ENCODE measurements at regions not wholly inside any gene's neighbourhood (a gene's known extent, or its start where the extent isn't known, plus 50 kb on each side); places are given as distances from the start of the nearest gene placed in this dataset.
A peak's percentile ranks its signal among the peaks of the same experiment; 100 is the strongest.

GRCh38 chr17:14553847-14554246 lies 253.0 kb downstream of the HS3ST3B1 start:
- H3K4me2 ChIP-seq (ENCODE audit: low read length) = no peak overlapping the region
- no peaks in the 10 kb centered on the region for H3K27me3 ChIP-seq (ENCODE audit: insufficient read depth, low read length)
- no peaks in the 10 kb centered on the region for H4K20me1 ChIP-seq (ENCODE audit: insufficient read depth, low read length)
- H3K27ac ChIP-seq (ENCODE audit: low read depth, low read length, poor library complexity, severe bottlenecking) = no peak overlapping the region
- no peaks in the 10 kb centered on the region for H3K4me1 ChIP-seq (ENCODE audit: insufficient read depth, low read length, severe bottlenecking)
- H3K9me2 ChIP-seq (ENCODE audit: low read depth, low read length) = no peaks in the 10 kb centered on the region
- H3F3A ChIP-seq (ENCODE audit: insufficient read depth, low read length) = no peaks in the 10 kb centered on the region
- H3K36me3 ChIP-seq (ENCODE audit: insufficient read depth, low read length) = no peaks in the 10 kb centered on the region
- H3K9me3 ChIP-seq (ENCODE audit: low read length) = no peaks in the 10 kb centered on the region
- no peak overlapping the region for H3K4me3 ChIP-seq (ENCODE audit: low read depth, low read length, poor library complexity, severe bottlenecking)
- TF ChIP-seq CTCF (IDR thresholded peaks at IDR 0.05; ENCODE audit: low read length) = peak; percentile 34; the same call in 1 of the 2 replicates
- no peak for TF ChIP-seq EZH2 (IDR thresholded peaks at IDR 0.05; ENCODE audit: borderline replicate concordance, low read length)
- H3K79me2 ChIP-seq (ENCODE audit: insufficient read depth, low read length) = no peaks in the 10 kb centered on the region
- no peak overlapping the region for H3K9ac ChIP-seq (ENCODE audit: low read length)
- H2AFZ ChIP-seq (ENCODE audit: low read length) = no peak overlapping the region

GRCh38 chr17:14552306-14552705 lies 251.4 kb downstream of the HS3ST3B1 start:
- Histone ChIP-seq H3K27ac (ENCODE audit: low read depth, low read length, poor library complexity, severe bottlenecking) (no peak overlapping the region), H4K20me1 (ENCODE audit: insufficient read depth, low read length) (no peaks in the 10 kb centered on the region), H3K79me2 (ENCODE audit: insufficient read depth, low read length) (no peaks in the 10 kb centered on the region), H3F3A (ENCODE audit: insufficient read depth, low read length) (no peaks in the 10 kb centered on the region), H3K9me3 (ENCODE audit: low read length) (no peaks in the 10 kb centered on the region), H3K4me1 (ENCODE audit: insufficient read depth, low read length, severe bottlenecking) (no peaks in the 10 kb centered on the region), H3K4me2 (ENCODE audit: low read length) (no peak overlapping the region), H2AFZ (ENCODE audit: low read length) (no peak overlapping the region), H3K9ac (ENCODE audit: low read length) (no peak overlapping the region), H3K9me2 (ENCODE audit: low read depth, low read length) (no peaks in the 10 kb centered on the region), H3K36me3 (ENCODE audit: insufficient read depth, low read length) (no peaks in the 10 kb centered on the region), H3K4me3 (ENCODE audit: low read depth, low read length, poor library complexity, severe bottlenecking) (no peak overlapping the region), H3K27me3 (ENCODE audit: insufficient read depth, low read length) (no peaks in the 10 kb centered on the region)
- TF ChIP-seq EZH2 (IDR thresholded peaks at IDR 0.05; ENCODE audit: borderline replicate concordance, low read length) (no peak), CTCF (IDR thresholded peaks at IDR 0.05; ENCODE audit: low read length) (no peak)

GRCh38 chr17:14547556-14547955 lies 246.7 kb downstream of the HS3ST3B1 start:
- H3K9me3 ChIP-seq (ENCODE audit: low read length) = no peaks in the 10 kb centered on the region
- H3F3A ChIP-seq (ENCODE audit: insufficient read depth, low read length) = no peaks in the 10 kb centered on the region
- H4K20me1 ChIP-seq (ENCODE audit: insufficient read depth, low read length) = no peaks in the 10 kb centered on the region
- H3K9ac ChIP-seq (ENCODE audit: low read length) = no peak overlapping the region
- H3K79me2 ChIP-seq (ENCODE audit: insufficient read depth, low read length) = no peaks in the 10 kb centered on the region
- no peaks in the 10 kb centered on the region for H3K36me3 ChIP-seq (ENCODE audit: insufficient read depth, low read length)
- H3K27me3 ChIP-seq (ENCODE audit: insufficient read depth, low read length) = no peaks in the 10 kb centered on the region; the same call in 1 of the 2 replicates
- no peak overlapping the region for H3K27ac ChIP-seq (ENCODE audit: low read depth, low read length, poor library complexity, severe bottlenecking)
- no peak overlapping the region for H2AFZ ChIP-seq (ENCODE audit: low read length)
- no peak overlapping the region for H3K4me2 ChIP-seq (ENCODE audit: low read length)
- H3K9me2 ChIP-seq (ENCODE audit: low read depth, low read length) = no peaks in the 10 kb centered on the region
- H3K4me1 ChIP-seq (ENCODE audit: insufficient read depth, low read length, severe bottlenecking) = no peaks in the 10 kb centered on the region
- TF ChIP-seq EZH2 (IDR thresholded peaks at IDR 0.05; ENCODE audit: borderline replicate concordance, low read length) (no peak), CTCF (IDR thresholded peaks at IDR 0.05; ENCODE audit: low read length) (no peak)
- no peak overlapping the region for H3K4me3 ChIP-seq (ENCODE audit: low read depth, low read length, poor library complexity, severe bottlenecking)
